HG02981 (cell line): ENCODE measurements at regions not wholly inside any gene's neighbourhood (a gene's known extent, or its start where the extent isn't known, plus 50 kb on each side); places are given as distances from the start of the nearest gene placed in this dataset.

Experiments used
- ATAC-seq: cut with Tn5 transposase; IDR thresholded peaks from one replicate; pipeline ENCODE4 v1.9.1; 2021; ENCODE audit warnings: mild to moderate bottlenecking, moderate library complexity; ENCODE audit not compliant: unreplicated experiment

DNA sequence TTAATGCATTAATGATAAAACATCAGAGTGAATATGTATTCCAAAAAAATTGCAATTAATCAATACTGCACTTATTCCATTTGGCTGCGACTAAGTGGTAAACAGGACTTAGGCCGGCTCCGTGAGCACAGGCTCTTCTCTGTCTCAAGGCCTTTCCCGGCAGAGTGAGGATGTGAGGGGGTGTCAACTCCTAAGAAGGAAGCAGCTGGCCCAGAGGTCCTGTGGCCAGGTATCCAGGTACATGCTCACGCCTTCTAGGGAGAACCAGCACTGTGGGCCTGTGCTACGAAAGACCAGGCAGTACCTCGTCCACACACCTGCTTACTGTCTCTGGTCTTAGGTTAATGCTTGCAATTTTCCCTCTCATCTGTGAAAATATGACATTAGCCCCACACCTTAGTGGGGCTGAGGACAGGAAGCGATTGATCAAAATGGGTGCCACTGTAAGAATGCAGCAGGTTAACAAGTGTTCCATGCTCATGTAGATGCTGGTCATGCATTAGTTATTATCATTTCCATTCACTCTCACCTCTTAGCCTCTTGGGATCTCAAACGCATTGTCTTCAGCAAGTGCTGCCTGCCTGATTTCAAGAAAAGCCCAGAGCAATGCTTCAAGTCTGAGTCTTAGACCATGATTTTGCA, 175.3 kb downstream of the ABHD5 start:
- no peak for ATAC-seq

DNA sequence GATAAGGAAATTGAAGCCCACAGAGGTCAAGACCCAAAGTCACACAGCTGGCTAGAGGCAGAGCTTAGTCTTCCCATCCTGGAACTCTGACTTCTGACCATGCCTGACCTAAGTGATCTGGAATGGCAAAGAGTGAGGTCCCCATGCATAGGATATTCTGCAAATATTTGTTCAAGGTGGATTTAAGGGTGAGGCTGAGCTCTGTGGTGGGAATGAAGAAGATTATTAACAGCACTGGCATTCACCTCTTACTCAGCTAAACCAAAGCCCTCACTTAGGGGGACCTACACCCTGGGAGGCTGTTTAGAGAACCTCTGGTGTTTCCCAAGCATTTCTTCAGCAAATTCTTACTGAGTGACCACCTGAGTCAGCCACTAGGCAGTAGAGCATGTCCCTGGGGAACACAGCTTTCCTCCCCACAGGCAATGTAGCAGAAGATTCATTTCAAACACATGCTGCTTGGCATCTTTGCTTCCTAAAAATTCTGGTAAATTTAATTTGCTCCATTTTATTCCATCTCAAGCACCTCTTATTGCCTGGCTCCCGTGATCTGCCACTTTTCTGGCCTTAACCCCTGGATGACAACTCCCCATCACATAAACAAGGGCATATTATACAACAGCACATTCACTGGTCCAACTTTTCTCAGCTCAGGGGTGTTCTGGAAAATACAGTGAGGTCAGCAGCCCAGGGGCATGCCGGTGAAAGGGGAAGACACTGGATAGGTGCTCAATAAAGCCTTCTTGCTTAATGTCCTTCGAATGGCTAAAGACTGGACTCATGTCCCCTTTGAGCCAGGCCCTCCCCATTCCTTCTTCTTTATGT, 176.0 kb downstream of the ABHD5 start:
- no peak for ATAC-seq

DNA sequence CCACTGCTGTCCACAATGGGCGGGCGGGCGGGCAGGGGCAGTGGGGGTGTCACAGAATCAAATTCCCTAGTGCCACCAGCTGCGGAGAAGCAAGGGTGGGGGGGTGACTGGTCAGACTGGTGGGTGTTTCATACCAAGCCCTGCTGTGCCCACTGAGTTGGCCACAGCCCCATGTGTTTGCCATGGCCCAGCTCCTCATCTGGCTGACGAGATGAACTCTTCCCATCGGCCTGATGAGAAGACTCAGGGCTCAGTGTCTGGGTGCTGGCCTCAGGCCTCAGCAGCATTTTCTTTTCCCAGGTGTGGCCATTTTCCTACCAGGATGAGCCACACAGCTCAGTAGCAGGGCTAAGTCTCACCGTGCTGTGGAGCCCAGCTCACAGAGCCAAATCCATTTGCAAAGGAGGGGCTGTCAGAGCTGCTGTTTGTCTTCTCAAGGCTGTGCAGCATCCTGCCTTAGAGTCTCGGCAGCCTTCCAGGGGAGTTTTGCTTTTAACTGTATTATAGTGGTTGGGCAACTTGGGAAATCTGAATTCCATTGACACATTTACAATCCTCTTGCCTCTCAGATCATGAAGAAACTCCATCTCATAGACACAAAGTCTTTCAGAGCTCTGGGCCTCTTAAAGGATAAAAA, 176.8 kb downstream of the ABHD5 start:
- no peak for ATAC-seq

DNA sequence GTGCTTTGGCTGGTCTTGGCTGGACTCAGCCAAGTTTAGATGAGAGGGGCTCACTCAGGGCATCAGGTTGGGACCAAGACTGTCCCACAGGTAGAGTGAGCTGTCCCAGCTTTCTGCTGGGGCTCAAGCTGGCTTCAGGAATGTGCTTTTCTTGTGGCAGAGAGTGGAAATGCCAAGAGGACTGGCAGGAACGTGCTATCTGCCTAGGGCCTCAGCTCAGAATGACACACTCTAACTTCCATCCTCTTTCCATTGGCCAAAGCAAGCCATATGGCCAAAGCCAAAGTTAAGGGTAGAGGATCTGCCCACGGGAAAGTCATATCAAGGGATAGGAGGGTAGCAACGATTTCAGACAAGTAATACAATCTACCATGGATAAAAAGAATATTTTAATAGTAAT, 178.8 kb downstream of the ABHD5 start:
- no peak for ATAC-seq

DNA sequence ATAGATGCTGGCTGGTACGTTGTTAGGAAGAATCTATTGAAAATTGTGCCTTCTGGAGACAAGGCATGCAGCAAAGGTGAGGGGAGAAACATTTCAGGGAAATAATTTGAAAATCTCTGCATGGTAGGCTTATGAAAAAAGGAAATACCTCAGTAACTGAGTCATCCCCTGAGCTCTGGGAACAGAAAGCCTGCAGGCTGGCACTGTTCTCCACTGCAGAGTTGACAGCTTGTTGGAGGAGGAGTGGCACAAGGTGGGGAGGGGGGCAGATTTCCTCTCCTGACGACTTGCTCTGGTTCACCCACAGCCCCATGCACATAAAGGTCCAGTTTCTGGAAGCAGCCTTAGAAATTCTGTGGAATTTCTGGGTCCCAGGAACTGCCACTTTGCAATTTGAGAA, 179.4 kb downstream of the ABHD5 start:
- ATAC-seq: no peak

DNA sequence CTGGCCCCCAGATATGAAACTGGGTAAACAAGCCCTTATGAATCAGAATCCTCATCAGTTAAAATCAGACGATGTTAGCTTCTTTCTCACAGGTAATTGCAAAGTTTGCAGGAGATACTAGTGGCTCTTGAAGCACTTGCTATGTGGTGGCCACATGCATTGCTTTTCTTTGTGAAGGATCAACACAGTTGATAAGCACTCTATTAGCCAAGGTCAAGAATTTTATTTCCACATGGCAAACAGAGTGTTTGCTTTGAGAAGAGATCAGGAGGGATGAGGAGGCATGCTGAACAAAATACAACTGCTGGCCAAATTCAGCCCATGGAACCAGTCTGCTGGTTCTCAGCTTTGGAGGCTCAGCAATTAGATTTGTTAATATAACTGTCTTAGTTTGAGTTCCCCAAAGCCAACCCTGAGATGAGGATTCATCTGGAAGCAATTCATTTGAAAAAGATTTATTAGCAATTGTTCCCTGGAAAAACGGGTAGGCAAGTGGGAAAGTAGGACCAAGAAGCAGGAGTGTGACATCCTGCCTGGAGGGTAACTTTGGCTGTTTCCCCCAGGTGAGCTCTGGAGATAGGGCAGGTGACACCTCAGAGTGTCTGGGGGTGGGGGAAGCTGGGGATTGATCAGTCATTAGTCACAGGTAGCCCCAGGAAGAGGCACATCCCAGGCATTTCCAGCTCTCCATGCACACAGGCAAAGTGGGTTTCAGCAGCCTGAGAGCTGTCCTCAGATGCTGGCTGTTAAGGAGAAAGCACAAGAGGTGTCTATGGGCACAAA, 180.3 kb downstream of the ABHD5 start:
- ATAC-seq: no peak

DNA sequence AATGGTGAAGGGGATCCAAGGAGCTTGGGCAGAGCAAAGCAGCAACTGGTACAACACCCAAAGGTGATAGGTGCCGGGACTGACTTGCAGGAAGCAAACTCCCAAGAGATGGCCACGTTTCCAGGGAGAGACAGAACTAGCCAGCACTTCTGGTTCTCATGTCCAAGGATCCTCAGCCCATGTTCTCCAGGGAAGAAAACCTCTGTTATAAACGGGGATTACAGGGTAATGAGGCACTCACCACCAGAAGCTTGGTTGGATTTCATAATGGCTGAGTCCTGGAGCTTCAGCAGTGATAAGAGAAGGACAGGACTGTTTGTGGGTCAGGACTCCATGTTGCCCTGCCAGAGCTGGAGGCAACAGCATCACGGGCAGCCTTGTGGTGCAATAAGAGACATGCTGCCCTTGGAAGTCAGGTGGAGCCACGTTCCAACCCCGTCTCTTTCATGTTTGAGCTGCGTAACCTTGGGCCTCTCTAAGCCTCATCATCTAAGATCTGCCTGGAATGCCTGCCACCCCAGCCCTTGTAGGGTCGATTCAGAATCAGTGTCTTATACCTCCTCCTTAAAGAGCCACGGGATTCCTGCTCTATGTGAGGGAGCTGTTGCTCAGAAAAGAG, 181.0 kb downstream of the ABHD5 start:
- no peak for ATAC-seq

DNA sequence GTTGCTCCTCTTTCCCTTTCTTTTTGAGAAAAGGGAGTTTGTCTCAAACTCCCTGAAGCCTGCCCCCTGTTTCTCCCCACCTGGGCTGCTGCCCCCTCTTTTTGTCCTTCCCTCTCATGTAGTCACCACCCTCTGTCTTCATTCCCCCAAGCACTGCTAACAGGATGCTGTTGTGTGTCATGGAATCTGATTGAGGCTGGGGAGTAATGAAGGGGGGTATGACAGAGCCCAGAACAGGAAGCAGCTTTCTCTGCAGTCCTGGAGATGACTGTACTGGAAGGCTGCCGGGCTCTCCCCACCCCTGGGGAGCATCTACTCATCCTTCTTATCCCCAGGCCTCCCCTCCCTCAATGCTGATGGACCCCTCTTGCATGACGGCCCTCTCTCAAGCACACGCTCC, 181.6 kb downstream of the ABHD5 start:
- no peak for ATAC-seq

DNA sequence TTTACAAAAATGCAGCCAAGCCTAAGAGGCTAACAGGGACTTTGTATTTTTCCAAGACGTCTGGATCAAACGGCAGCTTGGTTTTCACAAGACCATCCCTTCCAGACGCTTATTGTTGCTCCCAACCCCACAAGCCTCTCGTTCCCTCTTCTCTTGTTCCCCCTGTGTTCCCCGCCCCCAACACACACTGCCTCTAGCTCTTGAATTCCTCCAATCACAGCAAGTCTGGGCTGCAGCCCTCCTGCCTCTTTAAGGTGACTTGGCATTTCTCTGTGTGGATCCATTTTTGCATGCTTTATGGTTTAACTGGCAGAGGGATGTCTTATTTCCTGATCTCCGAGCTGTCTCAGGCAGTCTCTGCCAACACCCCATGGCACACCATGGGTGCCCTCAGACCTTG, 182.2 kb downstream of the ABHD5 start:
- ATAC-seq: no peak

DNA sequence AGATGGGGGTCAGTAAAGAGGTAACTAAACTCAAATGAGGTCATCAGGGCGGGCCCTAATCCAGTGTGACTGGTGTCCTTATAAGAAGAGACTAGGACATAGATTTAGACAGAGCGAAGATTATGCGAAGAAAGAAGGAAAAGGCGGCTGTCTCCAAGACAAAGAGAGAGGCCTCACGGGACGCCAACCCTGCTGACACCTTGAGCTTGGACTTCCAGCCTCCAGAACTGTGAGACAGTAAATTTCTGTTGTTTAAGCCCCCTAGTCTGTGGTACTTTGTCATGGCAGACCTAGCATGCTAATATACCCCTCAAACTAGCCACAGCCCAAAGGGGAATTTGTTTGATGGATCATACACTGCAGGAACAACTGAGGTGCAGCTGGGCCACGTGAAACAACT, 183.0 kb downstream of the ABHD5 start:
- no peak for ATAC-seq

DNA sequence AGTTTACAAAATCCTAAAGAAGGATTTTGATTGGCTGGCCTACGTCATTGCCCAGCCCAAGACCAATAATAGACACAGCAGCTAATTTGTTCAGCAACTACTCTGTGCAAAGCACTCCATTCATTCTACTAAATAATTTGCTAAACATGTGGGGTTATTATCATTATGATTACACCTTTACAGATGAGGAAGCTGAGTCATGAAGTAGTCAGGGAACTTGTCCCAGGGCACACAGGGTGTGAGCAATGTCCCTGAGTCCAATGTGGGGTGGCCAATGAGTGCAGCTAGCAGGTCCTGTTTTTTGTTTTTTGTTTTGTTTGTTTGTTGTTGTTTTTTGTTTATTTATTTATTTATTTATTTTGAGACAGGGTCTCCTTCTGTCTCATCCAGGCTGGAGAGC, 183.6 kb downstream of the ABHD5 start:
- ATAC-seq: no peak

DNA sequence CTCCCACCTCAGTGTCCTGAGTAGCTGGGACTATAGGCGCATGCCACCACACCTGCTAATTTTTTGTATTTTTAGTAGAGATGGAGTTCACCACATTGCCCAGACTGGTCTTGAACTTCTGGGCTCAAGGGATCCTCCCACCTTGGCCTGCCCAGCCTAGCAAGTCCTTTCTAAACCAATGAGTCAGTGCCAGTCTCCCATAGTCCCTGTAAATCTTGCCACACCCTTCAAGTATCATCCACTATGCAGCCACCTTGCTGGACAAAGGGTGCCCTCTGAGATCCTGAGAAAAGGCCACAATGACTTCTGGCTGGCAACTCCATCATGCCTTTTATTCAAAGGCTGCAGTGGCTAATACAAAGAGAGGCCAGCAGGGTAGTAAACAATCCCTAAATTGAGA, 184.0 kb downstream of the ABHD5 start:
- no peak for ATAC-seq

DNA sequence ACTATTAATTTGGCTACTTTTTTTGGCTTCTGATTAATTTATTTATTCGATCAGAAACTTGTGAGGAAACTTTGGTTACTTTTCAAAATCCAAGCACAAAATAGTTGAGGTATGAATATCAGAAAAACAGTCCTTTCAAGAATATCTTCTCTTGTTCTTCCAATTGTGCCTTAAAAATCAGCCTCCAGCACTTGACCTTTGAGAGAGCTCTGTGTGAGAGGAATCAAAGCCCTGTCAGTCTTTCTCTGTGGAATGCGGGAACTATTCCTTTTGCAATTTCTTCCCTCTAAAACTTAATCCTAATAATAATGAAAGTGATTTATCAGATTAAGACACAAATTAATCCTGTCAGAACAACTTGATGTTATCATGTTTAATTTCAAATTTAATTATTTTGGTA, 185.9 kb downstream of the ABHD5 start:
- ATAC-seq: no peak

DNA sequence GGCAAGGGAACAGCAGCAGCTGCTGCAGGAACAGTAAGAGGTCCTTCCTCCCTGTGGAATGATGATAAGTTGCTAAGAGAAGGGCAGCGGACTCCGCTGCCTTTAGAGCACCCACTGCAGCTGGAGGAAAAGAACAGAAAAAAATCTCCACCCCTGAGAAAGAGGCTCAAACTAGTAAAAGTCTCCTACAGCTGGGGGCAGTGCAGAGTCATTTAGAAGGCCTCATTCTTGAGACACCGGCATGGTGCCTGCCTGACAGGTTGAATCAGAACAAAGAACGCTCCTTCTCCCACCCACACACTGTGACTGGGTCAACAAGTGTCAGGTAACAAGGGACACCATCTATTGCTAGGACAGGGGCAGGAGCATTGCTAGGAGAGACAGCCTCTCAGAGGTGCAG, 188.4 kb downstream of the ABHD5 start:
- ATAC-seq: no peak

DNA sequence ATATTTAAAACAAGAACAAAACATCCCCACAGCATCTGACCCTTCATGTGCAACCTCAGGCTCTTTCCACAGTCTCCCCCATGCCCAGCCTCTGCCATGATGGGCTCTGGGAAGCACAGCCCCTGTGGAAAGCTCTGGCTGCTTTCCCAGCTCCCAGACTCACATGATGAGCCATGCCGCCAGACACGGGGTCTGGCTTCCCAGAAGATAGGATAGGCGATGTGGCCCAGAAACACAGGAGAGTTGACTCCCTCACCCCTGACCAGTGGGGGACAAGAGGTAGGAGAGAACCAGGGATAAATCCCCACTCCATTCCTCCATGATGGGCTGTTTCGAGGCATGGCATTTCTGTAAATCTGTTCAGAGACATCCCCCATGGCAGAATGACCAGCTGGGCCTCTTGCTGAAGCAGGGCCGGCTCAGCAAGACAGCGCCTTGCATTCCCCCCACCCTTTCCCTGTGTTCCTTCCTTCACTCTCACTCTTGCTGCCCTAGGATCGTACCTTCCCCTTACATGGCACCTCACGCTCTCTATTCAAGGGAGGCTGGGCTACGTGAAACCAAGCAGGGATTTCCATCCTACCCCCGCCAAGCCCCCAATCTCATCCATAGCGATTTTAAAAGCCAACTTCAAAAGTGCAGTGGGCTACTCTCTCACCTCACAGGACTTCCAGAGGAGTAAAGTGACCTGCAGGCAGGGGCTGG, 192.4 kb downstream of the ABHD5 start:
- no peak for ATAC-seq

DNA sequence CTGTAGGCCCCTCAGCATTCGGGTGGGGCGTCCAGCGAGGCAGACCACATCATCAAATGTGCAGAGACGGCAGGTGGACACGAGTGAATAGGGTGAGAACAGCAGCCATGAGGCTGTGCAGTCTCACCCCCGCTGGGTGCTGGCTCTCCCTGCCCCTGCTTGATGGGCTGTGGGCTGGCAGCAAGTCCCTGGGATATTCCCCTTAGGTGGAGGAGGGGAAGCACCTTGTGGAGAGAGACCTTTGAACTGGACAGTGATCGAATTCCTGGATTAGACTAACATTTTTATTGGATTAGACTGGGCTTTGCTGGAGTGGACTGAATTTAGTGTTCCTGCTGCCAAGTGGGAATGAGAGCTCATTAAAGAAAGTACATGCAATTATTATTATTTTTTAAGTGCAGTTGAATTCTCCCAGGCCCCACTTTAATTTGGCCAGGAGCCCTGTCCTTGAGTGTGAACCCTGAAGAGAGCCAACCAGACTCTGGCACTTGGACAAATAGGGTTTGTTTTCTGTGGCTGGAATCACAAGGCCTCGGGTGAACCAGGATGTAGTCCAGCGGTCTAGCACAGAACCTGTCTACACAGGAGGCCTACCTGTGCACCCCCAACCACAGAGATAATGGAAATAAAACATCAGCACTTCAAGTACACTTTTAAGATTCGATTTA, 193.1 kb downstream of the ABHD5 start:
- no peak for ATAC-seq

DNA sequence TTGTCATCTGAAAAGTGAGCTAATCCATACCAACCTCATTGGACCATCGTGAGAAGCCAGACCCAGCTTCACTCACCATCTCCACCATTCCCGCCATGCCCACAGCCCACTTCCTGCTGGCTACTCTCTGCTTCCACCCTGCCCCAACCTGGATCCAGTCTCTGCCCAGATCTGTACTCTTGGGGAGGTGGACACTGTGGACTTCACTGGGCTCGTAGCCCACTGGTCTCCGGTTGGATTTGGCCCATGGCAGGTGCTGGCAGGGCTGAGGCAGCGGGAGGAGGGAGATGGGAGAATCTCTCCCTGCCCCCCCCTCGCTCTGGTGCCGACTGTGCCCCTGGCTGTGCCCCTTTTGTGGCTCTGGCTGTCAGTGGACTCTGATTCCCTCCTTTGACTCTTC, 193.8 kb downstream of the ABHD5 start:
- ATAC-seq: no peak

DNA sequence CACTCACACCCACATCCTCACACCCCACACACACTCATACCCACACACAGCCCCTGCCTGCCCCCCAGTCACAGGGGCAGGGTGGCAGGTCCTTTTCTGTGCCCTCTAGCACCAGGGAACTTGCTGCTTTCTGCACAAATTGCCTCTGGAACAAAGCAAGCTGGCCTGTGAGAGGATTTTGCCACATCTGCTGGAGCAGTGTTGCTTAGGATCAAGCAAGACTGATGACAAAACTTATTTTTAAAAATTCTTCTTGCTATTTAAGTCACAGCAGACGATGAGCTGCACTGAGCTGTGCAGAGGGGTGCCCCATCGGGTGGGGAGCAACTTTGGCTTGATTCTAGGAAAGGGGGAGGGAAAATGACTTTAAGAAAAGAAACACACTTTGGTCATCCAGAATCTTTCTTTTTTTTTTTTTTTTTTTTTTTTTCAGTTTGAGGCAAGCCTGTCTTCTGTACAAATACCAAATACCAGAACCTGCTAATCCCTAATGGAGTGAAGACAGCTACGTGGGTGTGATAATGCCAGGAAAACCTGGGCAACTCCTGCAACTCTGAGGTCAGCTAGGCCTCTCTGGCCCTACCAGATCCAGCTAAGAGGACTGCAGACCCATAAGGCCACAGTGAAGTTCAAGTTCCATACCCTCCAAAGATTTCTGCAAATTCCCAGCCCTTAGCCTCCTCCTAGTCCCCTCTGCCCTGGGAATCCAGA, 195.3 kb downstream of the ABHD5 start:
- no peak for ATAC-seq

DNA sequence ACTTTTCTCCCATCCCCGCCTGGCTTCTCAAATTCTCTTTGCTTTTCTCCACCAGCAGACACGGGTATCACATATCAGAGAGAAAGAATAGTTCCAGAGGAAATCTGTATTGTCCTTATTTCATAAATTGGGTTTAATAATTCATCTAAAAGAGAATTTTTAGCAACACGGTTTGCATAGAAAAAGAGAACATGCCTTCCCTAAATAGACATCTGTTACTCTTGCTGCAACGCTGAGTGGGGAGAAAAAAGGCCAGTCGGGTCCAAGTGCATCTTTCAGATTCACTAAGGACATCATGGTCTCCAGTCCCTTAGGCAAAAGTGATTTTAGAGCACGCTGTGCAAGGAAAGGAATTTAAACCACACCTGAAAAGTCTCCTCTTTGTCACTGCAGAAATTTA, 201.3 kb downstream of the ABHD5 start:
- no peak for ATAC-seq
